ENCODE measurements at regions not wholly inside any gene's neighbourhood (a gene's known extent, or its start where the extent isn't known, plus 50 kb on each side); places are given as distances from the start of the nearest gene placed in this dataset.

DNA sequence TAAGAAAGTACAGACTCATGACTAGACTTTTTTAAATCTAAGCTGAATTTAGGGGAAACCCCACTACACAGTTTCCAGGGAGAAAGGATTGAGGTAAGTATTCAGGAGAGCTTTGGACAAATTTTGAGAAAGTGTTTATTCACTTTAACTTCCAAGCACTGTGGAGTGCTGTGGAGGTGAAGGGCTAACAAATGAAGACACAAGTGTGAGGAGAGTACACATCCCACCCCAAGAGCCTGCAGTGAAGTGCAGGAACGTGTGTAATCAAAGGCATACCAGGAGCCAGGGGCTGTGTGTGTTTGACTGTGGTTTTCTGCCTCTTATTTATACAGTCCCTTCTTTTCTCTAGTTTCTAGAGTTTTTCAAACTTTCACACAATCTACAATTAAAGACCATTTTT is 118.3 kb downstream of the CMPK2 start:
- TF ChIP-seq, protein P1, sequence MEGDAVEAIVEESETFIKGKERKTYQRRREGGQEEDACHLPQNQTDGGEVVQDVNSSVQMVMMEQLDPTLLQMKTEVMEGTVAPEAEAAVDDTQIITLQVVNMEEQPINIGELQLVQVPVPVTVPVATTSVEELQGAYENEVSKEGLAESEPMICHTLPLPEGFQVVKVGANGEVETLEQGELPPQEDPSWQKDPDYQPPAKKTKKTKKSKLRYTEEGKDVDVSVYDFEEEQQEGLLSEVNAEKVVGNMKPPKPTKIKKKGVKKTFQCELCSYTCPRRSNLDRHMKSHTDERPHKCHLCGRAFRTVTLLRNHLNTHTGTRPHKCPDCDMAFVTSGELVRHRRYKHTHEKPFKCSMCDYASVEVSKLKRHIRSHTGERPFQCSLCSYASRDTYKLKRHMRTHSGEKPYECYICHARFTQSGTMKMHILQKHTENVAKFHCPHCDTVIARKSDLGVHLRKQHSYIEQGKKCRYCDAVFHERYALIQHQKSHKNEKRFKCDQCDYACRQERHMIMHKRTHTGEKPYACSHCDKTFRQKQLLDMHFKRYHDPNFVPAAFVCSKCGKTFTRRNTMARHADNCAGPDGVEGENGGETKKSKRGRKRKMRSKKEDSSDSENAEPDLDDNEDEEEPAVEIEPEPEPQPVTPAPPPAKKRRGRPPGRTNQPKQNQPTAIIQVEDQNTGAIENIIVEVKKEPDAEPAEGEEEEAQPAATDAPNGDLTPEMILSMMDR (IDR thresholded peaks at IDR 0.05): no peak
- Mint-ChIP-seq H3K4me3 (ENCODE audit: unreplicated experiment) (no peak overlapping the region), H3K27me3 (ENCODE audit: low read depth) (peaks cover 3% of the 10 kb centered on the region), H3K27ac (ENCODE audit: unreplicated experiment) (no peak overlapping the region), H3K9me3 (ENCODE audit: low read depth) (no peaks in the 10 kb centered on the region), H3K4me1 (ENCODE audit: low read depth) (no peaks in the 10 kb centered on the region), H3K36me3 (ENCODE audit: low read depth) (peaks cover 1% of the 10 kb centered on the region)
- no peak for DNase-seq (ENCODE audit: low spot score)

DNA sequence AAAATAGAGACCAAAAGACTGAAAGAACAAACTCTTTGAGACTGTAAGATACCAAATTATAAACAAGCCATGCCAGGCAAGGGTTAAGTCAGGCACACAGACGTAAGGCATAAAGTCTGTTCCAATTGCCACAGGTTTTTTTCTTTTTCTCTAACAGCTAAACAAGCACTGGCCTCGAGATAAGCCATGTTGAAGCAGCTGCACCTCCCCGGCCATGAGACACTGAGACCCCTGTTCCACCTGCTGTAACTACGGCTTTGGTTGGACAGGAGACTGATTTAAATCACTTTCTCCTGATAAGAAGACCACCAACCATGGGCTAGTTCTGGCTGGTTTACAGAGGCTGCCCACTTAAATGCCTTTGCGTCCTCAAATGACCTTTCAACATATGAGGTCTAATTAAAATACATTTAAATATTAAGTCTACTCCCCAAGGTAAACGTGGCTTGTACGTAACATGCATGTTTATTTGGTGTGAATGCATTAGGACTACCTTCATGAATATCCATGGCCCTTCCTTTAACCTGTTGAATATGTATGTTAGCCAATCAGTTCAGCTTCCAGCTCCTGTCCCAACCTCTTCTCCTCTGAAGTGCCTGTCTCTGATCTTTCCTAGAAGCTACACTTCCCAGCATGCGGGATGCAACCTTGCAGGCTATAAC is 117.2 kb downstream of the CMPK2 start:
- peaks cover 3% of the 10 kb centered on the region for H3K27me3 Mint-ChIP-seq (ENCODE audit: low read depth)
- H3K27ac Mint-ChIP-seq (ENCODE audit: unreplicated experiment): no peak overlapping the region
- TF ChIP-seq, protein P1 (IDR thresholded peaks at IDR 0.05): no peak

DNA sequence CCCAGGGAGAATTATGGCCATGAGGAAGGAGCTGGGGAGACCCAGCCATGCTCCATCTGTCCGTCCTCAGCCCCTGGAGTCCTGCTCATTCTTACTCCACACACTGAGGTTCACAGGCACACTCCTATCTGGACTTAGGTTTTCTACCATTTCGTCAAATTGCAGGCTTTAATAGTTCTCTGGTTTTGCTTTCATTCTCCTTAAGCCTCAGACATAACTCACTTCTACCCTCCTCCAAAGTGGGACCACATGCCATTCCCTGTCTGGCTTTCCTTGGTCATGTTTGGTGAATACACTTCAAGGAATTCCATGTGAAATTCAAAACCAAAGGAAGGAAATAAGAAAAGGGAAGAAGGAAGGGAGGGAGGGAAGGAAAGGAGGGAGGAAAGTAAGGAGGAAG is 115.7 kb downstream of the CMPK2 start:
- TF ChIP-seq, protein P1 (IDR thresholded peaks at IDR 0.05): no peak
- DNase-seq (ENCODE audit: low spot score): no peak
- Mint-ChIP-seq H3K9me3 (ENCODE audit: low read depth) (no peaks in the 10 kb centered on the region), H3K27ac (ENCODE audit: unreplicated experiment) (no peak overlapping the region), H3K27me3 (ENCODE audit: low read depth) (peaks cover 3% of the 10 kb centered on the region), H3K4me3 (ENCODE audit: unreplicated experiment) (no peak overlapping the region), H3K36me3 (ENCODE audit: low read depth) (peaks cover 1% of the 10 kb centered on the region), H3K4me1 (ENCODE audit: low read depth) (no peaks in the 10 kb centered on the region)

More for the DNA sequence above, 117.2 kb downstream of the CMPK2 start:
- no peak overlapping the region for H3K4me3 Mint-ChIP-seq (ENCODE audit: unreplicated experiment)
- no peaks in the 10 kb centered on the region for H3K4me1 Mint-ChIP-seq (ENCODE audit: low read depth)
- H3K36me3 Mint-ChIP-seq (ENCODE audit: low read depth): peaks cover 1% of the 10 kb centered on the region
- no peak for DNase-seq (ENCODE audit: low spot score)
- no peaks in the 10 kb centered on the region for H3K9me3 Mint-ChIP-seq (ENCODE audit: low read depth)

DNA sequence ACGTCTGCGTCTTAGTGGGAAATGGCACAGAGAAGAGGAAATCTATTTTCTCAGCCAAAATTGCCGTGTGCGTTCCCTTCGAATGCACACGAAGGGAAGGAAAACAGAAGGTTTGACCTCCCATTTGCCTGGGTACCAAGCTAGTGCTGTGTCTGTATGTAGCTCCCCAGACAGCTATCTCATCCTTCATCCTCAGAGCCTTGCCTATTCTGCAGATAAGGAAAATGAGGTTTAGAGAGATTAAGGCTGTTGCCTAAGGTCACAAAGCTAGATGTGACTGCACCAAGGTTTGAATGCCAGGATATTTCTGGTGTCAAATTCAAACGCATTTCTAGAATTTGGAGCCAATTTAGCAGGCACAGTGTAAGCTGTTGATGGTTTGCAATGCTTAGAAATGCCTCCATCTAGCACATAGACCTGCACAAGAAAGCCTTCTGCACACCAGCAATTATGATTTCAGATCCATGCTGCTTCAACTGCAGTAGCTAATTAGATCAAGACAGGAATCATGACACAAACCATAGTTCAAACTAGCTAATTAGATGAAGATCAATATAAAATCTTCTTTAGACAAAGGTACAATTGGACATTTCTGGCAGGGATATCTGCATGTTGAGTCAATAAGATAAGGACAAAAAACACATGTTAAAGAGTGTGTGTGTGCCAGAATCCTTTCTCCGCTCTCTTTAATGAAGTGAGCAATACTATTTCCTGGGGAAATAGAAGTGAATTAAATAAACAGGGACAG is 115.1 kb downstream of the CMPK2 start:
- H3K36me3 Mint-ChIP-seq (ENCODE audit: low read depth): peaks cover 1% of the 10 kb centered on the region
- no peaks in the 10 kb centered on the region for H3K4me1 Mint-ChIP-seq (ENCODE audit: low read depth)
- H3K9me3 Mint-ChIP-seq (ENCODE audit: low read depth): no peaks in the 10 kb centered on the region
- H3K27ac Mint-ChIP-seq (ENCODE audit: unreplicated experiment): no peak overlapping the region
- H3K27me3 Mint-ChIP-seq (ENCODE audit: low read depth): peaks cover 3% of the 10 kb centered on the region
- H3K4me3 Mint-ChIP-seq (ENCODE audit: unreplicated experiment): no peak overlapping the region
- no peak for DNase-seq (ENCODE audit: low spot score)
- TF ChIP-seq, protein P1 (IDR thresholded peaks at IDR 0.05): no peak

DNA sequence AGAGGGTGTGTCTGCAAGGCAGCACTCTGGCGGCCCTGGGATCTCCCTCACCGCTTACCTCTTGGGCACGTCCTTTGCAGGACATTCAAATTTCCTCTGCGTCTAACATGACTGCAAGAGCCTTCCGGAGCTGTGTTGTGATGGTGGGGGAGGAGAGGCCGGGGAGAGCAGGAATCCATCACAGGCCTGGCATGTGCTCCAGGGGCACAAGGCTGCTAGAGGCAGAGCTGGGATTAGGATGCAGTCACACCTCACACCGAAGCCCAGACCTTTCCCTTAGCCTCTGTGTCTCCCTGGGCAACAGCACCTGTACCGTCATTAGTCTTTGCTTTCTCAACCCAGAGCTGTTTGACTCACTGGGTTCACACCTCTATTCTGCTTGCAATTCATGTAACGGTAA is 111.3 kb downstream of the CMPK2 start:
- no peak overlapping the region for H3K4me3 Mint-ChIP-seq (ENCODE audit: unreplicated experiment)
- H3K4me1 Mint-ChIP-seq (ENCODE audit: low read depth): no peaks in the 10 kb centered on the region
- TF ChIP-seq, protein P1 (IDR thresholded peaks at IDR 0.05): no peak
- H3K27ac Mint-ChIP-seq (ENCODE audit: unreplicated experiment): no peak overlapping the region
- H3K27me3 Mint-ChIP-seq (ENCODE audit: low read depth): no peaks in the 10 kb centered on the region
- DNase-seq (ENCODE audit: low spot score): no peak
- no peaks in the 10 kb centered on the region for H3K9me3 Mint-ChIP-seq (ENCODE audit: low read depth)
- no peaks in the 10 kb centered on the region for H3K36me3 Mint-ChIP-seq (ENCODE audit: low read depth)

All from chondrocyte (in vitro differentiated cells).